Fibroblast of lung (primary cell): ENCODE measurements at regions not wholly inside any gene's neighbourhood (a gene's known extent, or its start where the extent isn't known, plus 50 kb on each side); places are given as distances from the start of the nearest gene placed in this dataset.

ENCODE experiments used
- EZH2 ChIP-seq: IDR thresholded peaks from 2 replicates; pipeline ENCODE4 v1.5.1; 2012; ENCODE audit warnings: low read length, control low read depth, mild to moderate bottlenecking; ENCODE audit errors: missing control alignments
- TF ChIP-seq, protein P1 (sequence below), 2 donors: IDR thresholded peaks in 1 of 2; conservative IDR thresholded peaks in 1 of 2; 1 replicate in 1 of 2; 2 replicates in 1 of 2; pipeline ENCODE4 v1.5.1; 2011 to 2012; ENCODE audit warnings: low read length in 2 of 2, control low read depth in 1 of 2, inconsistent platforms in 1 of 2, low read depth in 1 of 2, mild to moderate bottlenecking in 1 of 2

DNA sequence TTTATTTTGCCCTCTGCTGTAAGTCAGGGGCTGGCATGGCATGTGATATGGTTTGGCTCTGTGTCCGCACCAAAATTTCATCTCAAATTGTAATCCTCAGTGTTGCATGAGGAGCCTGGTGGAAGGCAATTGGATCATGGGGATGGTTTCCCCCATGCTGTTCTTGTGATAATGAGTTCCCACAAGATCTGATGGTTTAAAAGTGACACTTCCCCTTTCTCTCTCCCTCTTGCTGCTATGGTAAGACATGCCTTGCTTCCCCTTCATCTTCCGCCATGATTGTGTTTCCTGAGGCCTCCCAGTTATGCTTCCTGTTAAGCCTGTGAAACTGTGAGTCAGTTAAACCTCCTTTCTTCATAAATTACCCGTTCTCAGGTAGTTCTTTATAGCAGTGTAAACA is 72.0 kb upstream of the MSX1 start:
- TF ChIP-seq, protein P1, sequence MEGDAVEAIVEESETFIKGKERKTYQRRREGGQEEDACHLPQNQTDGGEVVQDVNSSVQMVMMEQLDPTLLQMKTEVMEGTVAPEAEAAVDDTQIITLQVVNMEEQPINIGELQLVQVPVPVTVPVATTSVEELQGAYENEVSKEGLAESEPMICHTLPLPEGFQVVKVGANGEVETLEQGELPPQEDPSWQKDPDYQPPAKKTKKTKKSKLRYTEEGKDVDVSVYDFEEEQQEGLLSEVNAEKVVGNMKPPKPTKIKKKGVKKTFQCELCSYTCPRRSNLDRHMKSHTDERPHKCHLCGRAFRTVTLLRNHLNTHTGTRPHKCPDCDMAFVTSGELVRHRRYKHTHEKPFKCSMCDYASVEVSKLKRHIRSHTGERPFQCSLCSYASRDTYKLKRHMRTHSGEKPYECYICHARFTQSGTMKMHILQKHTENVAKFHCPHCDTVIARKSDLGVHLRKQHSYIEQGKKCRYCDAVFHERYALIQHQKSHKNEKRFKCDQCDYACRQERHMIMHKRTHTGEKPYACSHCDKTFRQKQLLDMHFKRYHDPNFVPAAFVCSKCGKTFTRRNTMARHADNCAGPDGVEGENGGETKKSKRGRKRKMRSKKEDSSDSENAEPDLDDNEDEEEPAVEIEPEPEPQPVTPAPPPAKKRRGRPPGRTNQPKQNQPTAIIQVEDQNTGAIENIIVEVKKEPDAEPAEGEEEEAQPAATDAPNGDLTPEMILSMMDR (conservative IDR thresholded peaks at IDR 0.05 in 1 of 2, IDR thresholded peaks at IDR 0.05 in 1 of 2; ENCODE audit: low read depth in 1 of 2, low read length in 2 of 2): no peak
- TF ChIP-seq EZH2: no peak
